Suppressor macrophage (primary cell): ENCODE measurements at regions not wholly inside any gene's neighbourhood (a gene's known extent, or its start where the extent isn't known, plus 50 kb on each side); places are given as distances from the start of the nearest gene placed in this dataset.

Experiments
- DNase-seq, 4 experiments: peaks; one replicate each; pipeline ENCODE4 v3.0.0-alpha.2; 2020 to 2022

- no peak for DNase-seq
These were observed 271.4 kb downstream of the TBX15 start for GRCh38 chr1:118716775-118717174.

GRCh38 chr1:118711356-118711755 is 276.8 kb downstream of the TBX15 start:
- no peak for DNase-seq

GRCh38 chr1:118698911-118699310 is 289.2 kb downstream of the TBX15 start:
- DNase-seq = no peak

GRCh38 chr1:118692143-118692542 is 296.0 kb downstream of the TBX15 start:
- no peak for DNase-seq

- no peak for DNase-seq
These were observed 299.3 kb downstream of the TBX15 start for GRCh38 chr1:118688891-118689290.

GRCh38 chr1:118661769-118662320 is 326.3 kb downstream of the TBX15 start:
- no peak for DNase-seq

GRCh38 chr1:118660769-118661168 is 327.4 kb downstream of the TBX15 start:
- DNase-seq = no peak

GRCh38 chr1:118659646-118660045 is 328.5 kb downstream of the TBX15 start:
- DNase-seq = no peak

GRCh38 chr1:118650107-118650807 is 337.9 kb downstream of the TBX15 start:
- no peak for DNase-seq

GRCh38 chr1:118649369-118650106 is 338.6 kb downstream of the TBX15 start:
- DNase-seq = no peak

GRCh38 chr1:118636004-118636403 is 352.1 kb downstream of the TBX15 start:
- DNase-seq = no peak

- no peak for DNase-seq
These were observed 360.7 kb downstream of the TBX15 start for GRCh38 chr1:118627435-118627834.

GRCh38 chr1:118621839-118622238 is 366.3 kb downstream of the TBX15 start:
- DNase-seq = no peak

- DNase-seq = no peak
These were observed 369.4 kb downstream of the TBX15 start for GRCh38 chr1:118618618-118619340.

- no peak for DNase-seq
These were observed 370.2 kb downstream of the TBX15 start for GRCh38 chr1:118617916-118618315.

GRCh38 chr1:118615066-118615465 is 373.1 kb downstream of the TBX15 start:
- DNase-seq = no peak

- no peak for DNase-seq
These were observed 398.8 kb downstream of the TBX15 start for GRCh38 chr1:118589238-118589846.

GRCh38 chr1:118588566-118588965 is 399.6 kb downstream of the TBX15 start:
- DNase-seq = no peak

GRCh38 chr1:118578276-118578675 is 393.2 kb upstream of the SPAG17 start:
- no peak for DNase-seq

- no peak for DNase-seq
These were observed 390.0 kb upstream of the SPAG17 start for GRCh38 chr1:118575060-118575459.

- DNase-seq = no peak
These were observed 380.1 kb upstream of the SPAG17 start for GRCh38 chr1:118564961-118565703.
